Effector memory CD8-positive, alpha-beta T cell (primary cell): ENCODE measurements at regions not wholly inside any gene's neighbourhood (a gene's known extent, or its start where the extent isn't known, plus 50 kb on each side); places are given as distances from the start of the nearest gene placed in this dataset.
"Not testable (repeated sequence)": the region's sequence is repeated elsewhere in the genome, so short reads cannot be mapped to it uniquely, and the experiment has no call there.

Source experiments
- ATAC-seq: fragments of 150-1000 bp; cut with Tn5 transposase; replicated peaks from 2 replicates; pipeline ENCODE4 v1.10.0; 2021; ENCODE audit warnings: mild to moderate bottlenecking, moderate library complexity
- DNase-seq, 3 experiments: peaks; one replicate each; pipeline ENCODE4 v3.0.0; 2021
- H3K27ac Mint-ChIP-seq, 2 donors: one replicate each; pipeline ENCODE4 v1.8.0; 2022; ENCODE audit warnings: mild to moderate bottlenecking in 2 of 2, mixed read lengths in 2 of 2, moderate library complexity in 2 of 2
- H3K27me3 Mint-ChIP-seq, 2 donors: one replicate each; pipeline ENCODE4 v1.8.0; 2022; ENCODE audit warnings: mixed read lengths in 2 of 2
- H3K36me3 Mint-ChIP-seq: one replicate; pipeline ENCODE4 v1.8.0; 2022; ENCODE audit warnings: mild to moderate bottlenecking, moderate library complexity, mixed read lengths; ENCODE audit not compliant: insufficient read depth
- H3K4me1 Mint-ChIP-seq, 2 donors: one replicate each; pipeline ENCODE4 v1.8.0; 2022; ENCODE audit warnings: low read depth in 2 of 2, mixed read lengths in 2 of 2
- H3K4me3 Mint-ChIP-seq, 2 donors: one replicate each; pipeline ENCODE4 v1.8.0; 2022; ENCODE audit warnings: mild to moderate bottlenecking in 2 of 2, mixed read lengths in 2 of 2, moderate library complexity in 2 of 2
- H3K9me3 Mint-ChIP-seq, 2 donors: one replicate each; pipeline ENCODE4 v1.8.0; 2022; ENCODE audit warnings: mixed read lengths in 2 of 2

GRCh38 chr13:69040898-69041297, 1066.7 kb upstream of the ATXN8OS start:
- H3K9me3 Mint-ChIP-seq, result peaks cover 9 to 15% of the 10 kb centered on the region in 2 donors
- no peaks in the 10 kb centered on the region for H3K36me3 Mint-ChIP-seq
- ATAC-seq, result no peak

GRCh38 chr13:69035771-69036170, 1071.9 kb upstream of the ATXN8OS start:
- H3K36me3 Mint-ChIP-seq, result no peaks in the 10 kb centered on the region
- ATAC-seq, result no peak
- H3K27ac Mint-ChIP-seq, result no peak overlapping the region
- peaks cover 0 to 6% of the 10 kb centered on the region in 2 donors for H3K9me3 Mint-ChIP-seq
- DNase-seq, result no peak
- no peaks in the 10 kb centered on the region for H3K4me1 Mint-ChIP-seq
- H3K27me3 Mint-ChIP-seq, result no peaks in the 10 kb centered on the region
- H3K4me3 Mint-ChIP-seq, result no peak overlapping the region

More at GRCh38 chr13:69040898-69041297, 1066.7 kb upstream of the ATXN8OS start:
- Mint-ChIP-seq H3K4me1 (no peaks in the 10 kb centered on the region), H3K4me3 (no peak overlapping the region), H3K27me3 (no peaks in the 10 kb centered on the region), H3K27ac (no peak overlapping the region)
- no peak for DNase-seq

DNA sequence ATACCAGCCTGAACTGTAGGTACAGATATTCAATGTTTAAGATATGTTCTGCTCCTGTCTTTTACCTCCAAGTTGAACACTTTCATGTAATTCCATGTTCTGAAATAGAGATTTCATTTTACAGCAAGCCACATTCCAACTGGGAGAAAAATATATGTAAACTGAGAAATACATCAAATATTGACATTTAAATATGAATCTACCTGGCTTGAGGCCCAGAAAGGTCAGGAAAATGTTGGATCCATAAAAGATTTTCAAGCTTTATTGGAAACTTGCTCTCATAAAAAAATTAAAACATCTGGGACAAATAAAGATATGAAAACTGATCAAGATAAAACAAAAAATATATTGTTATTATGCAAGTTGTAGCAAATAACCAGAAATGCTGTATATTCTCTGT, 1078.7 kb upstream of the ATXN8OS start:
- H3K4me1 Mint-ChIP-seq, result no peaks in the 10 kb centered on the region
- no peak overlapping the region for H3K27ac Mint-ChIP-seq
- no peaks in the 10 kb centered on the region for H3K9me3 Mint-ChIP-seq
- H3K27me3 Mint-ChIP-seq, result no peaks in the 10 kb centered on the region
- H3K4me3 Mint-ChIP-seq, result no peak overlapping the region
- H3K36me3 Mint-ChIP-seq, result no peaks in the 10 kb centered on the region
- no peak for DNase-seq
- no peak for ATAC-seq

- DNase-seq (no peak), ATAC-seq (no peak)
- Mint-ChIP-seq H3K27ac (no peak overlapping the region), H3K4me1 (no peaks in the 10 kb centered on the region), H3K4me3 (no peak overlapping the region), H3K27me3 (no peaks in the 10 kb centered on the region), H3K36me3 (no peaks in the 10 kb centered on the region), H3K9me3 (peaks cover 12 to 20% of the 10 kb centered on the region in 2 donors)
These were observed 1087.5 kb upstream of the ATXN8OS start for GRCh38 chr13:69020120-69020519.

GRCh38 chr13:69018173-69018572, 1089.5 kb upstream of the ATXN8OS start:
- H3K27me3 Mint-ChIP-seq, H3K36me3 Mint-ChIP-seq, ATAC-seq, DNase-seq, H3K27ac Mint-ChIP-seq, H3K4me1 Mint-ChIP-seq, H3K4me3 Mint-ChIP-seq: not testable (repeated sequence)
- peaks cover 9 to 20% of the 10 kb centered on the region in 2 donors for H3K9me3 Mint-ChIP-seq

DNA sequence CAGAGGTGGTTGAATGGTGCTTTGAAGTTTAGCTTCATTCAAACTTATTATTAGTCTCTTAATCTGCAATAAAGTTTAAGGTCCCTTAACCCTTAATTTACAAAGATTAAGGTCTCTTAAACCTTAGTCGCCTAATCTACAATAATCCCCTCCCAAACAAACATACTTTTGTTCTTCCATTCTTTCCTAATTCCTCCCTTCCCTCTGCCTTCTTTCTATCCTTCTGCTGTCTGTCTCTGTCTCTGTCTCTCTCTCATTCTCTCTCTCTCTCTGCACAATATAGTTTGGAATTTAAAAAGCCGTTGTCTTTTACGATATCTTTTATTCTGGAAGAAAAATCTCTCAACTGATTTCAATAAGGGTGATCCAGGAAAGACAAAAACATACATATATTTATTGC, 1096.8 kb upstream of the ATXN8OS start:
- peaks cover 0 to 11% of the 10 kb centered on the region in 2 donors for H3K9me3 Mint-ChIP-seq
- H3K27ac Mint-ChIP-seq, result no peak overlapping the region
- DNase-seq (no peak), ATAC-seq (no peak)
- no peaks in the 10 kb centered on the region for H3K36me3 Mint-ChIP-seq
- no peak overlapping the region for H3K4me3 Mint-ChIP-seq
- H3K4me1 Mint-ChIP-seq, result no peaks in the 10 kb centered on the region
- H3K27me3 Mint-ChIP-seq, result no peaks in the 10 kb centered on the region

DNA sequence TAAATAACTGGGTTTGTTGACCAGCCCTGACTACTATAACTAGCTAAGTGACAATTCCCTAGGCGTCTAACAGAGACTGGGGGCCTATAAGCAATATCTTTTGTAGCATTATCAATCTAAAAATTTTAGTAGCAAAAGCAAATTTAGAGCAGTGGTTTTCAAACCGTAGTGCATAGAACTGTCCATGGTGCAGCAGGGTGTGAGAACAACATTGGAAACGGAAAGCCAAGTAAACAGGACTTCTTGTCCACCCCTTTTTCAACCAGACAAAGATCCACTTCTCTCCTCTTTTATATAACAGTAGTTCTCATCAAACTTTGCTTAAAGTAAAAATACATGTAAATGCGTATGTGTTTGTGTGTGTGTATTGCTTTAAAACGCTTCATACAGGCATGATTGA, 1099.1 kb upstream of the ATXN8OS start:
- H3K4me1 Mint-ChIP-seq, result no peaks in the 10 kb centered on the region
- H3K36me3 Mint-ChIP-seq, result no peaks in the 10 kb centered on the region
- no peak overlapping the region for H3K4me3 Mint-ChIP-seq
- peaks cover 0 to 7% of the 10 kb centered on the region in 2 donors for H3K9me3 Mint-ChIP-seq
- ATAC-seq (no peak), DNase-seq (no peak)
- H3K27me3 Mint-ChIP-seq, result no peaks in the 10 kb centered on the region
- H3K27ac Mint-ChIP-seq, result no peak overlapping the region

GRCh38 chr13:68998056-68998455, 1109.6 kb upstream of the ATXN8OS start:
- DNase-seq, result no peak

DNA sequence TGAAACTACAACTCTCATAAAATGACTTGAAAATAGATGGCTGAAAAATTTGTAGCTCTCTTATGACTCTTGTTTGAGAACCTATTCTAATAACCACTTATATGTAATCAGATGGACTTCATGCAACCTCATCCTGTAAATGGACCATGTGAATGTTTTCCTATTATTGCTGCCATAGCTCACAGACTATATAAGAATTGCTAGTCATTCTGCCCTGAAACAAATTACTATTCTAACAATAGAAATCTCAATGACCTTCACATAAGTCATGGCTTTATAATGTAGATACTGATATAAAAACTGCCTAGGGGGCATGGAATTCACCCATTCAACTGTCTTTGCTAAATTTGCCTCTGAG, 1111.0 kb upstream of the ATXN8OS start:
- no peak overlapping the region for H3K27ac Mint-ChIP-seq
- no peak overlapping the region for H3K4me3 Mint-ChIP-seq
- no peaks in the 10 kb centered on the region for H3K4me1 Mint-ChIP-seq
- no peaks in the 10 kb centered on the region for H3K27me3 Mint-ChIP-seq
- DNase-seq (no peak), ATAC-seq (no peak)
- no peaks in the 10 kb centered on the region for H3K36me3 Mint-ChIP-seq
- H3K9me3 Mint-ChIP-seq, result peaks cover 7 to 12% of the 10 kb centered on the region in 2 donors

More at GRCh38 chr13:68998056-68998455, 1109.6 kb upstream of the ATXN8OS start:
- Mint-ChIP-seq H3K27ac (no peak overlapping the region), H3K9me3 (peaks cover 10 to 12% of the 10 kb centered on the region in 2 donors), H3K36me3 (no peaks in the 10 kb centered on the region), H3K4me1 (no peaks in the 10 kb centered on the region), H3K27me3 (no peaks in the 10 kb centered on the region), H3K4me3 (no peak overlapping the region)
- no peak for ATAC-seq

GRCh38 chr13:68995972-68996667, 1111.5 kb upstream of the ATXN8OS start:
- peaks cover 7 to 10% of the 10 kb centered on the region in 2 donors for H3K9me3 Mint-ChIP-seq
- ATAC-seq, result no peak
- H3K27ac Mint-ChIP-seq, result no peak overlapping the region
- H3K27me3 Mint-ChIP-seq, result no peaks in the 10 kb centered on the region
- no peak for DNase-seq
- no peaks in the 10 kb centered on the region for H3K4me1 Mint-ChIP-seq
- no peak overlapping the region for H3K4me3 Mint-ChIP-seq
- H3K36me3 Mint-ChIP-seq, result no peaks in the 10 kb centered on the region

- DNase-seq (no peak), ATAC-seq (no peak)
- H3K4me1 Mint-ChIP-seq, result no peaks in the 10 kb centered on the region
- H3K9me3 Mint-ChIP-seq, result peaks cover 0 to 2% of the 10 kb centered on the region in 2 donors
- H3K27me3 Mint-ChIP-seq, result no peaks in the 10 kb centered on the region
- H3K4me3 Mint-ChIP-seq, result no peak overlapping the region
- no peak overlapping the region for H3K27ac Mint-ChIP-seq
- H3K36me3 Mint-ChIP-seq, result no peaks in the 10 kb centered on the region
These were observed 1114.5 kb upstream of the ATXN8OS start for GRCh38 chr13:68993154-68993553.

DNA sequence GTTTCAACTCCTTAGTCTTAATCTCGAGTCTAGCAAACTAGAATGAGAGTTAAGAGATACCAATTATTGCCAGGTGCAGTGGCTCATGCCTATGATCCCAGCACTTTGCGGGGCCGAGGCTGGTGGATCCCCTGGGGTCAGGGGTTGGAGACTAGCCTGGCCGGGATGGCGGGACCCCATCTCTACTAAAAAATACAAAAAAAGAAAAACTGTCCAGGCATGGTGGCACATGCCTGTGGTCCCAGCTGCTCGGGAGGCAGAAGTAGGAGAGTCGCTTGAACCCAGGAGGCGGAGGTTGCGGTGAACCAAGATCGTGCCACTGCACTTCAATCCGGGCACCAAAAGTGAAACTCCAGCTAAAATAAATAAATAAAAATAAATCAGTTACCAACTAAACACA, 1119.5 kb upstream of the ATXN8OS start:
- H3K4me3 Mint-ChIP-seq, result no peak overlapping the region
- DNase-seq (no peak), ATAC-seq (no peak)
- no peaks in the 10 kb centered on the region for H3K36me3 Mint-ChIP-seq
- H3K27me3 Mint-ChIP-seq, result no peaks in the 10 kb centered on the region
- H3K4me1 Mint-ChIP-seq, result no peaks in the 10 kb centered on the region
- no peak overlapping the region for H3K27ac Mint-ChIP-seq
- H3K9me3 Mint-ChIP-seq, result peaks cover 2 to 7% of the 10 kb centered on the region in 2 donors

DNA sequence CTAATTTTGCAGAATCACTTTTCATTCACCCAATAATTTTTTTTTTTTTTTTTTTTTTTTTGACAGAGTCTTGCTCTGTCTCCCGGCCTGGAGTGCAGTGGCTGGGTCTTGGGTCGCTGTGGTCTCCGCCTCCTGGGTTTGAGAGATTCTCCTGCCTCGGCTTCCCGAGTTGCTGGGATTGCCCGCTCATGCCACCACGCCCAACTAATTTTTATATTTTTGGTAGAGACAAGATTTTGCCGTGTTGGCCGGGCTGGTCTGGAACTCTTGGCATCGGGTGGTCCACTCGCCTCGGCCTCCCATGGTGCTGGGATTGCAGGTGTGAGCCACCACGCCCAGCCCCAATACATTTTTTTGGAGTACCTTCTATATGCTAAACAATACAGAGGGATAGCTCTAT, 1120.0 kb upstream of the ATXN8OS start:
- H3K27me3 Mint-ChIP-seq, result no peaks in the 10 kb centered on the region
- H3K36me3 Mint-ChIP-seq, result no peaks in the 10 kb centered on the region
- DNase-seq (no peak), ATAC-seq (no peak)
- H3K4me1 Mint-ChIP-seq, result no peaks in the 10 kb centered on the region
- no peak overlapping the region for H3K27ac Mint-ChIP-seq
- no peak overlapping the region for H3K4me3 Mint-ChIP-seq
- H3K9me3 Mint-ChIP-seq, result peaks cover 2 to 7% of the 10 kb centered on the region in 2 donors

DNA sequence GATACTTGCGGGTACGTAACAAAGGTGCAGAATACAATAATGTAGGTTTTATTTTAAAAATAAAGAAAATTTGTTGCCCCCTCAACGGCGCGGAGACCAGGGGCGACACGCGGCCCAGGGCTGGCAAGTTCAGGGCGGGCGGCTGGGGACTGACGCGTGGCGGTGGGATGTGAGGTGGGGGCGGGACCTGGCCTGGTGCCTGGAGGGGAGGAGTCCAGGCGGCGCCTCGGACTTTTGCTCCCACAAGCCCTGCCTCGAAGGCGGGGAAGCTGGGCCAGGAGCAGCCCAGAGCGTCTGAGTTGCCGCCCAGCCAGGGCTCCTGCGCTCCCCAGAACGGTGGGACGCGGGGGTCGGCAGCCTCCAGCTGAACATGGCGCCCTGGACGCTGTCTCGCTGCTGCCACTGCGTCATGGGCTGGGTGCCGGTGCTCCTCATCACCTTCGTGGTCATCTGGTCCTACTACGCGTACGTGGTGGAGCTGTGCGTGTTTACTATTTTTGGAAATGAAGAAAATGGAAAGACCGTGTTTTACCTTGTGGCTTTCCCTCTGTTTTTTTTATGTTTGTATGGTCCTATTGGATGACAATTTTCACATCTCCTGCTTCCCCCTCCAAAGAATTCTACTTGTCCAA, 1122.8 kb upstream of the ATXN8OS start:
- no peak overlapping the region for H3K4me3 Mint-ChIP-seq
- peaks cover 1 to 7% of the 10 kb centered on the region in 2 donors for H3K9me3 Mint-ChIP-seq
- H3K36me3 Mint-ChIP-seq, result no peaks in the 10 kb centered on the region
- H3K27me3 Mint-ChIP-seq, result no peaks in the 10 kb centered on the region
- ATAC-seq (no peak), DNase-seq (no peak)
- peak overlapping the region in 1 of 2 donors; percentile 62 for H3K27ac Mint-ChIP-seq
- H3K4me1 Mint-ChIP-seq, result no peaks in the 10 kb centered on the region
